Activated CD8-positive, alpha-beta T cell treated with anti-CD3 and anti-CD28 coated beads, Interleukin-2, amount 10 ng/mL, durations not matched to agents 7 days and 5 days (primary cell): ENCODE measurements at regions not wholly inside any gene's neighbourhood (a gene's known extent, or its start where the extent isn't known, plus 50 kb on each side); places are given as distances from the start of the nearest gene placed in this dataset.

Experiments
- ATAC-seq: fragments of 150-1000 bp; cut with Tn5 transposase; one replicate; pipeline ENCODE4 v1.10.0; 2021; ENCODE audit warnings: moderate library complexity
- CTCF ChIA-PET: fragments of 350-600 bp; sonication (Branson Sonifier 250); formaldehyde crosslinking; loops from one replicate; lab custom pipeline; 2021; ENCODE audit warnings: antibody characterized with exemption; lab: Charles Lee
- POLR2A ChIA-PET: fragments of 350-600 bp; sonication (Branson Sonifier 250); formaldehyde crosslinking; loops from one replicate; lab custom pipeline; 2021; ENCODE audit warnings: antibody characterized with exemption; lab: Charles Lee
- DNase-seq: peaks from one replicate; pipeline ENCODE4 v3.0.0-alpha.2; 2020
- H3K27ac Mint-ChIP-seq: one replicate; pipeline ENCODE4 v1.8.0; 2021; ENCODE audit warnings: mild to moderate bottlenecking, mixed read lengths
- H3K27me3 Mint-ChIP-seq: one replicate; pipeline ENCODE4 v1.8.0; 2021; ENCODE audit warnings: low read depth, mixed read lengths
- H3K36me3 Mint-ChIP-seq: one replicate; pipeline ENCODE4 v1.8.0; 2021; ENCODE audit warnings: low read depth, mixed read lengths
- H3K4me1 Mint-ChIP-seq: one replicate; pipeline ENCODE4 v1.8.0; 2021; ENCODE audit warnings: low read depth, mixed read lengths
- H3K4me3 Mint-ChIP-seq: one replicate; pipeline ENCODE4 v1.8.0; 2021; ENCODE audit warnings: mild to moderate bottlenecking, mixed read lengths
- H3K9me3 Mint-ChIP-seq: one replicate; pipeline ENCODE4 v1.8.0; 2022; ENCODE audit warnings: mixed read lengths; ENCODE audit not compliant: insufficient read depth

GRCh38 chr5:61246768-61247307, 84.6 kb upstream of the SMIM15 start:
- Mint-ChIP-seq H3K27me3 (no peaks in the 10 kb centered on the region), H3K9me3 (no peaks in the 10 kb centered on the region), H3K36me3 (no peaks in the 10 kb centered on the region), H3K4me1 (no peaks in the 10 kb centered on the region), H3K4me3 (no peak overlapping the region), H3K27ac (no peak overlapping the region)
- DNase-seq = no peak
- ATAC-seq = no peak
- CTCF ChIA-PET = no interaction called here
- POLR2A ChIA-PET = no interaction called here

DNA sequence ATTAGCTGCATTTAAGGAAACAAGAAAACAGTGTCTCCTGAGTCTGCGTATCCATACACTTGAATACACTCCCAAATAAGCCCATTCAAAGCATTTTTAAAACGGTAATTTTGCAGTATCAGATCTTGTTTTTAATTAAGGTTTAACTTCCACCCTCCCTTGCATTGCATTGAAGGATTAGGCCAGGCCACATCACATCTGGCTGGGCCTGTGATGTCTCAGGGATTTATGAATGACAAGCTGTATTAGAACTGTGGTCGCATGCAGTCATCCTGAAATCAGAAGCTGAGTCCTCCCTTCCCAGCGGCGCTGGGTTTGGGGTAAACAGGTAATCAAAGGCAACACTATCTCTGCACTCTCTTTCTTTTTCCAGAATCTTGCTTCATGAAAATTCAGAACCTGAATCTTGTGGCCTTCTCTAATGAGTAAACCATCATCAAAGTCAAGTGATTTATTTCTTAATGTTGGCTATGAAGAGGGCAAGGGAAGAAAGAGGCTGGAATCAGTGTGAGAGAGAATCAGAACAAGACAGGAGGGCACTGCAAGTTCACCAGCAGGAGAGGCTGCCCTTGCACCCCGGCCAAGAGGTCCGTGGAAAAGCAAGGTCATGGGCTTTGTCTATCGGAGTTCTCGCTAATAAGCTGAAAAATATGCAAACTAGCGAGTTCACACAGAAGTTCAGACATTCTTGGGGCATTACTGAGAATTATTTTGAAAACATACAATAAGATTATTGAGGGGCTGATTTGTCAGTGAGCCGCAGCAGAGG, 80.0 kb upstream of the ZSWIM6 start:
- no peak for DNase-seq
- Mint-ChIP-seq H3K27me3 (peaks cover 3% of the 10 kb centered on the region), H3K4me1 (no peaks in the 10 kb centered on the region), H3K9me3 (no peaks in the 10 kb centered on the region), H3K36me3 (no peaks in the 10 kb centered on the region), H3K4me3 (no peak overlapping the region), H3K27ac (no peak overlapping the region)
- no peak for ATAC-seq
- ChIA-PET CTCF (no interaction called here), POLR2A (interaction anchor here (1.2 kb wide), 1 partner anchor 23 kb away, joined by 3 read pairs; no protein-coding TSS in a partner anchor)

DNA sequence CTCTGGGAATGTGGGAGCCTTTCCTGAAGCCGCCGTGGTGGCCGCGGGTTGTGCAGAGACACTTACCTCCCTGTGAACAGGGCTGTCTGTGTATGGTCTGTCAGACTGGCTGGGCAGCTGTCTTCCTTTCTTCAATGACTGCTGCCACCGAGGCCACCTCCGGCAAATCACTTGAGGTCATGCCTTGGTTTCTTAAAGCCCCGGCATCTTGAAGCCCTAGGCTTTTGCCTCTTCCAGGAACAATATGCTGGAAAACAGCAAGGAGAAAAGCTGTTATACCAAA, 79.5 kb upstream of the ZSWIM6 start:
- Mint-ChIP-seq H3K4me3 (no peak overlapping the region), H3K36me3 (no peaks in the 10 kb centered on the region), H3K9me3 (no peaks in the 10 kb centered on the region), H3K27ac (no peak overlapping the region), H3K27me3 (peaks cover 3% of the 10 kb centered on the region), H3K4me1 (no peaks in the 10 kb centered on the region)
- DNase-seq = no peak
- POLR2A ChIA-PET = no interaction called here
- CTCF ChIA-PET = interaction anchor here (0.6 to 1.0 kb wide), 2 partner anchors 15 to 18 kb away, joined by 3 to 4 read pairs; no protein-coding TSS in a partner anchor
- no peak for ATAC-seq

- Mint-ChIP-seq H3K4me1 (no peaks in the 10 kb centered on the region), H3K4me3 (no peak overlapping the region), H3K27me3 (peaks cover 3% of the 10 kb centered on the region), H3K27ac (no peak overlapping the region), H3K9me3 (no peaks in the 10 kb centered on the region), H3K36me3 (no peaks in the 10 kb centered on the region)
- POLR2A ChIA-PET = no interaction called here
- DNase-seq = no peak
- CTCF ChIA-PET = interaction anchor here (1.0 kb wide), 1 partner anchor 16 kb away, joined by 4 read pairs; no protein-coding TSS in a partner anchor
- no peak for ATAC-seq
Observed at GRCh38 chr5:61253547-61253946, 78.5 kb upstream of the ZSWIM6 start.

- H3K36me3 Mint-ChIP-seq = no peaks in the 10 kb centered on the region
- no peak for ATAC-seq
- ChIA-PET POLR2A (no interaction called here), CTCF (interaction anchor here (0.9 kb wide), 1 partner anchor 10 kb away, joined by 4 read pairs; no protein-coding TSS in a partner anchor)
- H3K9me3 Mint-ChIP-seq = no peaks in the 10 kb centered on the region
- H3K4me1 Mint-ChIP-seq = no peaks in the 10 kb centered on the region
- H3K4me3 Mint-ChIP-seq = no peak overlapping the region
- DNase-seq = no peak
- H3K27me3 Mint-ChIP-seq = peaks cover 3% of the 10 kb centered on the region
- no peak overlapping the region for H3K27ac Mint-ChIP-seq
Observed at GRCh38 chr5:61254969-61255555, 77.0 kb upstream of the ZSWIM6 start.

DNA sequence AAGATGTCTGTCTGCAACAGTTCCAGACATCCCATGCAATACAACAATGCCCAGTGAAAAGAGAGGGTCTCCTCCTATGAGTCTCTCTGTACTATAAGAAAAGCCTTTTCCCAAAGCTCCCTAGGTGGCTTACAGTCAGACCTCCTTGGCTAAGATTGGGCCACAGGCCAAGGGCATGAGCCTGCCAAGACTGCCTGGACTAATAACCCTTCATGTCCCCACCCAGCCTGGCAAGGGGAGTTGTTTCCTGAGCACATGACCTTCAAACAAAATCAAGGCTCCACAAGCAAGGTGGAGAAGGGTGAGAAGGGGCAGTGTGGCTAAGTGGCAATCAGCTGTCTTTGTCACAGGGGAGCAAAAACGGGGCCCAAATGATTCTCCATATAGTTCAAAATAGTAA, 75.6 kb upstream of the ZSWIM6 start:
- ATAC-seq (no peak), DNase-seq (no peak)
- Mint-ChIP-seq H3K36me3 (no peaks in the 10 kb centered on the region), H3K27ac (no peak overlapping the region), H3K4me1 (no peaks in the 10 kb centered on the region), H3K4me3 (no peak overlapping the region), H3K9me3 (no peaks in the 10 kb centered on the region), H3K27me3 (peaks cover 3% of the 10 kb centered on the region)
- ChIA-PET CTCF (no interaction called here), POLR2A (no interaction called here)

DNA sequence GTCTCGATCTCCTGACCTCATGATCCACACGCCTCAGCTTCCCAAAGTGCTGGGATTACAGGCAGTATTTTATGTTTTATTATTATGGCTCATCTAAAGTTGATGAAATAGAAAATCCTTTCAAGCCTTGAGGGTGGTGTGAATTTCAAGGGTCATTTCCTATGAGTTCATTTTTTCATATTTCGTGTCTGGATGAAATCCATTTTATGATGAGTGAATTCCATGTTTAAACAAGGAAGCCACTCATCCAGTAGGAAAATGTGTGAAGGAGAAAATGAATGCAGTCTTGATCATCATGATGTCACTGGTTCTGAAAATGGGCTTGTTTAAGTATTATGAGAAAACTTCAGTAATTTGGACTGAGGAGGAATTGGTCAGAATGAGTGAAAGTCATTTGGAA, 74.6 kb upstream of the ZSWIM6 start:
- CTCF ChIA-PET = no interaction called here

GRCh38 chr5:61261136-61261535, 70.9 kb upstream of the ZSWIM6 start:
- no peaks in the 10 kb centered on the region for H3K9me3 Mint-ChIP-seq
- H3K27me3 Mint-ChIP-seq = peaks cover 7% of the 10 kb centered on the region
- H3K27ac Mint-ChIP-seq = no peak overlapping the region
- H3K4me1 Mint-ChIP-seq = no peaks in the 10 kb centered on the region
- no peak for DNase-seq
- POLR2A ChIA-PET = no interaction called here
- no peaks in the 10 kb centered on the region for H3K36me3 Mint-ChIP-seq
- CTCF ChIA-PET = no interaction called here
- no peak for ATAC-seq
- H3K4me3 Mint-ChIP-seq = no peak overlapping the region

More for the DNA sequence above, 74.6 kb upstream of the ZSWIM6 start:
- Mint-ChIP-seq H3K27me3 (peaks cover 3% of the 10 kb centered on the region), H3K27ac (no peak overlapping the region), H3K4me1 (no peaks in the 10 kb centered on the region), H3K9me3 (no peaks in the 10 kb centered on the region), H3K4me3 (no peak overlapping the region), H3K36me3 (no peaks in the 10 kb centered on the region)
- no peak for ATAC-seq
- no peak for DNase-seq
- POLR2A ChIA-PET = no interaction called here

DNA sequence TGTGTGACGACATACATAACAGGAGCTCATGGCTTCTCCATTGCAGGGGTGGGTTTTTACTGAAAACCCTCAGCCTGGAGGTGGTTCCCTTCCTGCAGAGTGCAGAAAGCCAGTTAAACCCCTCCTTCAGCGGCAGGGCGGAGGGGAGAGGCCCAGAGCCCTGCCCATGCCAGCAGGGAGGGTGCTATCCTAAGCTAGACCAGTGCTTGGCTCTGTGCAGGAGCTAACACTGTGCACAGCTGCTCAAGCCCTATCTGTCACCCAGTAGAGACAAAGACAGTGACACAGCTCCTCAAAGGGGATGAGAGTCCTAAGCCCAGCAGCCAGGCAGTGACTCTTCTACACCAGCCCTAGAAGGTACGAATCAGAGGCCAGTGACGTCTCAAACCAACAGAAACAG, 70.0 kb upstream of the ZSWIM6 start:
- ChIA-PET CTCF (no interaction called here), POLR2A (no interaction called here)
- Mint-ChIP-seq H3K36me3 (no peaks in the 10 kb centered on the region), H3K27me3 (peaks cover 7% of the 10 kb centered on the region), H3K4me1 (no peaks in the 10 kb centered on the region), H3K4me3 (no peak overlapping the region), H3K9me3 (no peaks in the 10 kb centered on the region), H3K27ac (no peak overlapping the region)
- ATAC-seq (no peak), DNase-seq (no peak)

DNA sequence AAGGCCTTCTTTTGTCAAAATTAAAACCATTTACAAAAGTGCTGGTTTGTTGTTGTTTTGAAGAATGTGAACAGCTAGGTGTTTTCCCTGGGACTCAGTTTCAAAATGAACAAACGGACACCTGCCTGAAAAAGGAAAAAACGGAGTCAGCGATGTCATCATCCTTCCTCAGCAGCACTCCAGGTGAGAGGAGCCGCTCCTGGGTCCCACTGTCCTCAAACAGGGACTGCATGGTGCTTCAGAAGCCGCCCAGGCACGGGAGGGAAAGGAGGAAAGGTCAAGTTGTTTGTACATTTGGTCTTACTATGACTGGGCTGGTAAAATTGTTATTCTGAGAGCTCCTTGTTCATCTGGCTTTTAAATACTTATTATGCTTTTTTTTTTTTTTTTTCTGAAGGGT, 69.0 kb upstream of the ZSWIM6 start:
- Mint-ChIP-seq H3K9me3 (no peaks in the 10 kb centered on the region), H3K27me3 (peaks cover 10% of the 10 kb centered on the region), H3K4me3 (no peak overlapping the region), H3K36me3 (no peaks in the 10 kb centered on the region), H3K4me1 (no peaks in the 10 kb centered on the region), H3K27ac (no peak overlapping the region)
- CTCF ChIA-PET = no interaction called here
- ATAC-seq = no peak
- POLR2A ChIA-PET = no interaction called here
- DNase-seq = no peak

DNA sequence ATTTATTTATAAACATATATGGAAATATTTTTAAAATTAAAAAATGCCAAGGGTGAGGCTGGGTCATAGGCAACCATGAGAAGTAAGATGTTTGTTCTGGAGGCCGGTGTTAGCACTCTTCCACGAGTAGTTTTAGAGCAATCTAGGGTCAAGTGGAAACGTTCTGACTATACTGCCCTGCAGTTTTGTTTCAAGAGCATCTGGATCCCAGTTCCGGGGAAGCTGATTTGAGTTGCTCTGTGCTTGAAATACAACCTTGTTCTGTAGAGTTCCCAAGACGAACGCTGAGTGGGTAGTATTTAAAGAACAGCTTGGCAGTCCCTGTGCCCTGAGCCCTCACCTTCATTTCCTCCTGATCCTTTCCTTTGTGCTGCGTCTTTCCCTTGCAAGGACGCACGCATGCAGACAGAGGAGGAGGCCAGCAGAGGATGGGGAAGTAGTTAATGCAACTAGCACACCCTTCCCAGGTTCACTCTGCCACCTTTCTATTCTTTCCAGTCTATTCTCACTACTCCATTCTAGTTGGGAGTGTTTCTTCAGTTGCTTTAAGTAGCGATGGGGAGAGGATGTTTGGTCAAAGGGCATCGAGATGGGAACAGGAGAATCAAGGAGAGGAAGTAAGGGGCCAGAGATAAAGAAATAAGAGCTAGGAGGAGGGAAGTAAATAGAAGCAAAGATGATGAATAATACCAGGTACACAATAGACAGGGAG, 68.3 kb upstream of the ZSWIM6 start:
- Mint-ChIP-seq H3K4me3 (no peak overlapping the region), H3K36me3 (no peaks in the 10 kb centered on the region), H3K27me3 (peaks cover 13% of the 10 kb centered on the region), H3K27ac (no peak overlapping the region), H3K9me3 (no peaks in the 10 kb centered on the region), H3K4me1 (no peaks in the 10 kb centered on the region)
- ATAC-seq (no peak), DNase-seq (no peak)
- ChIA-PET POLR2A (no interaction called here), CTCF (no interaction called here)

GRCh38 chr5:61264273-61264661, 67.8 kb upstream of the ZSWIM6 start:
- ATAC-seq = no peak
- ChIA-PET CTCF (no interaction called here), POLR2A (no interaction called here)
- Mint-ChIP-seq H3K9me3 (no peaks in the 10 kb centered on the region), H3K27ac (no peak overlapping the region), H3K27me3 (peaks cover 13% of the 10 kb centered on the region), H3K36me3 (no peaks in the 10 kb centered on the region), H3K4me1 (no peaks in the 10 kb centered on the region), H3K4me3 (no peak overlapping the region)
- no peak for DNase-seq
